OCI-LY3 (cell line): ENCODE measurements at regions not wholly inside any gene's neighbourhood (a gene's known extent, or its start where the extent isn't known, plus 50 kb on each side); places are given as distances from the start of the nearest gene placed in this dataset.

Experiments
- CTCF ChIP-seq: fragments of 200-600, 300-600 bp; sonication (generic); IDR thresholded peaks from 2 replicates; pipeline ENCODE4 v1.5.1; 2014; ENCODE audit warnings: antibody characterized with exemption, low read length, low read depth
- EZH2phosphoT487 ChIP-seq: fragments of 200-600 bp; shearing (Covaris generic); IDR thresholded peaks from 2 replicates; pipeline ENCODE4 v1.6.1; 2018; ENCODE audit warnings: antibody characterized with exemption, mixed run types, low read depth

- TF ChIP-seq CTCF (no peak), EZH2phosphoT487 (no peak)
Observed at GRCh38 chr1:208631506-208631905, 387.3 kb upstream of the PLXNA2 start.
